HCT116 (cell line): ENCODE measurements at regions not wholly inside any gene's neighbourhood (a gene's known extent, or its start where the extent isn't known, plus 50 kb on each side); places are given as distances from the start of the nearest gene placed in this dataset.

Experiments
- ATAC-seq: fragments of 200-7000 bp; cut with Tn5 transposase; 2 replicates; pipeline ENCODE4 v1.9.1; 2020; ENCODE audit warnings: mild to moderate bottlenecking, moderate library complexity
- BruUV-seq: library from RNA; stranded (reverse); fragments of 400-500 nt; replicated peaks from 2 replicates; lab custom pipeline; 2021; lab: Mats Ljungman, UMichigan
- CTCF ChIA-PET: fragments of 300-600 bp; sonication (Branson Sonifier 250); formaldehyde crosslinking; loops from one replicate; lab custom pipeline; 2021; ENCODE audit warnings: antibody characterized with exemption; lab: Charles Lee
- POLR2A ChIA-PET: fragments of 300-600, 350-600 bp; sonication (Branson Sonifier 250); formaldehyde crosslinking; loops from one replicate; lab custom pipeline; 2021; ENCODE audit warnings: antibody characterized with exemption; lab: Charles Lee
- RAD21 ChIA-PET, 2 experiments: fragments of 300-600 bp; sonication (Branson Sonifier 250); formaldehyde crosslinking; loops; one replicate each; lab custom pipeline; 2023; ENCODE audit warnings: low total read pairs in 2 of 2; ENCODE audit not compliant: uncharacterized antibody in 2 of 2, unreplicated experiment in 2 of 2, low non-redundant PET in 1 of 2; lab: Charles Lee
- DNase-seq: peaks from one replicate; pipeline ENCODE4 v3.0.0-alpha.2; 2010; ENCODE audit warnings: low read depth, low spot score
- H2AFZ ChIP-seq: fragments of 200-600 bp; shearing (Covaris generic), sonication (generic); 2 replicates; pipeline ENCODE4 v1.6.1; 2017; ENCODE audit warnings: low read depth, mixed run types, mixed read lengths, antibody characterized with exemption, low read length; ENCODE audit not compliant: poor library complexity, severe bottlenecking
- H3K27ac ChIP-seq: 2 replicates; pipeline ENCODE4 v1.5.1; 2012; ENCODE audit warnings: low read depth, low read length
- H3K27me3 ChIP-seq: fragments of 200-600 bp; sonication (generic); 2 replicates; pipeline ENCODE4 v1.6.1; 2016; ENCODE audit warnings: mixed run types, low read length, mixed read lengths; ENCODE audit not compliant: insufficient read depth
- H3K36me3 ChIP-seq, 2 experiments: fragments of 200-500 bp in 1 of 2; fragments of 200-600 bp in 1 of 2; sonication (Bioruptor generic) in 1 of 2; sonication (generic) in 1 of 2; 2 replicates each; pipeline versions ENCODE4 v1.5.1 to v1.6.1; 2014 to 2016; ENCODE audit warnings: low read length in 2 of 2, inconsistent platforms in 1 of 2, mixed read lengths in 1 of 2, mixed run types in 1 of 2; ENCODE audit not compliant: insufficient read depth in 2 of 2, control insufficient read depth in 1 of 2
- H3K4me1 ChIP-seq, 2 experiments: fragments of 200-600 bp in 1 of 2; sonication (generic) in 1 of 2; 2 replicates each; pipeline versions ENCODE4 v1.5.1 to v1.6.1; 2012 to 2017; ENCODE audit warnings: low read length in 2 of 2, inconsistent platforms in 1 of 2, mild to moderate bottlenecking in 1 of 2, mixed read lengths in 1 of 2, mixed run types in 1 of 2, moderate library complexity in 1 of 2; ENCODE audit not compliant: insufficient read depth in 2 of 2, control insufficient read depth in 1 of 2
- H3K4me2 ChIP-seq: fragments of 200-600 bp; sonication (generic); 2 replicates; pipeline ENCODE4 v1.6.1; 2017; ENCODE audit warnings: mixed run types, low read length, mixed read lengths
- H3K4me3 ChIP-seq, 2 experiments: fragments of 200-600 bp in 1 of 2; sonication (generic) in 1 of 2; replicated peaks in 1 of 2; 2 replicates each; pipeline ENCODE4 v1.5.1; 2011 to 2016; ENCODE audit warnings: low read length in 2 of 2, control low read depth in 1 of 2, low read depth in 1 of 2, mild to moderate bottlenecking in 1 of 2, mixed read lengths in 1 of 2, mixed run types in 1 of 2
- H3K79me2 ChIP-seq: fragments of 200-600 bp; sonication (generic); 2 replicates; pipeline ENCODE4 v1.6.1; 2017; ENCODE audit warnings: mild to moderate bottlenecking, mixed run types, low read length, moderate library complexity, mixed read lengths; ENCODE audit not compliant: insufficient read depth
- H3K9ac ChIP-seq: fragments of 200-600 bp; sonication (generic); 2 replicates; pipeline ENCODE4 v1.6.1; 2016; ENCODE audit warnings: low read length, mixed read lengths
- H3K9me2 ChIP-seq: fragments of 200-600 bp; sonication (generic), shearing (Covaris generic); 2 replicates; pipeline ENCODE4 v1.6.1; 2017; ENCODE audit warnings: mixed run types, mild to moderate bottlenecking, moderate library complexity; ENCODE audit not compliant: insufficient read depth
- H3K9me3 ChIP-seq, 2 experiments: fragments of 200-500 bp in 1 of 2; fragments of 200-600 bp in 1 of 2; sonication (Bioruptor generic) in 1 of 2; sonication (generic) in 1 of 2; 2 replicates each; pipeline ENCODE4 v1.6.1; 2014 to 2017; ENCODE audit warnings: low read length in 2 of 2, mixed read lengths in 2 of 2, inconsistent platforms in 1 of 2, low read depth in 1 of 2, mild to moderate bottlenecking in 1 of 2, mixed run types in 1 of 2, moderate library complexity in 1 of 2; ENCODE audit not compliant: control insufficient read depth in 1 of 2, insufficient read depth in 1 of 2
- H4K20me1 ChIP-seq: fragments of 200-600 bp; sonication (generic), shearing (Covaris generic); 2 replicates; pipeline ENCODE4 v1.6.1; 2017; ENCODE audit warnings: mixed run types, mild to moderate bottlenecking, moderate library complexity; ENCODE audit not compliant: insufficient read depth
- CEBPB ChIP-seq: IDR thresholded peaks from 2 replicates; pipeline ENCODE4 v1.6.1; 2012; ENCODE audit warnings: low read depth
- EGR1 ChIP-seq: IDR thresholded peaks from 2 replicates; pipeline ENCODE4 v1.6.1; 2012; ENCODE audit warnings: low read depth
- EZH2 ChIP-seq: fragments of 200-600 bp; sonication (generic); IDR thresholded peaks from 2 replicates; pipeline ENCODE4 v1.6.1; 2017; ENCODE audit warnings: antibody characterized with exemption, mixed run types
- EZH2phosphoT487 ChIP-seq: fragments of 200-600 bp; IDR thresholded peaks from 2 replicates; pipeline ENCODE4 v1.6.1; 2018; ENCODE audit warnings: antibody characterized with exemption, borderline replicate concordance
- JUND ChIP-seq: IDR thresholded peaks from 2 replicates; pipeline ENCODE4 v1.6.1; 2012
- MAX ChIP-seq: IDR thresholded peaks from 2 replicates; pipeline ENCODE4 v1.6.1; 2012
- POLR2A ChIP-seq: IDR thresholded peaks from 2 replicates; pipeline ENCODE4 v1.7.0; 2011; ENCODE audit warnings: borderline replicate concordance; ENCODE audit not compliant: insufficient read depth, insufficient read length; ENCODE audit errors: extremely low read depth
- POLR2AphosphoS5 ChIP-seq: IDR thresholded peaks from 2 replicates; pipeline ENCODE4 v1.6.1; 2011; ENCODE audit warnings: mild to moderate bottlenecking, low read depth, low read length, moderate library complexity
- RAD21 ChIP-seq: IDR thresholded peaks from 2 replicates; pipeline ENCODE4 v1.6.1; 2012; ENCODE audit warnings: low read depth, mild to moderate bottlenecking
- REST ChIP-seq: IDR thresholded peaks from 2 replicates; pipeline ENCODE4 v1.6.1; 2012; ENCODE audit warnings: low read depth
- SP1 ChIP-seq: IDR thresholded peaks from 2 replicates; pipeline ENCODE4 v1.6.1; 2012; ENCODE audit warnings: low read depth
- SRF ChIP-seq: IDR thresholded peaks from 2 replicates; pipeline ENCODE4 v1.6.1; 2012; ENCODE audit warnings: low read depth
- TCF7L2 ChIP-seq: IDR thresholded peaks from 2 replicates; pipeline ENCODE4 v1.7.0; 2011; ENCODE audit warnings: borderline replicate concordance, inconsistent platforms; ENCODE audit not compliant: insufficient read depth, insufficient read length; ENCODE audit errors: extremely low read depth
- YY1 ChIP-seq: IDR thresholded peaks from 2 replicates; pipeline ENCODE4 v1.6.1; 2011; ENCODE audit warnings: low read length, low read depth, moderate library complexity, mild to moderate bottlenecking; ENCODE audit not compliant: insufficient replicate concordance; ENCODE audit errors: extremely low read depth
- ZFX ChIP-seq: fragments of 450-650 bp; IDR thresholded peaks from 2 replicates; pipeline ENCODE4 v1.6.1; 2017
- intact Hi-C: fragments of 100-400 bp; cut with micrococcal nuclease; formaldehyde crosslinking; loops from 2 replicates; pipeline ENCODE4 v1.10.0; 2022

- ChIA-PET RAD21 (no interaction called here), POLR2A (no interaction called here), CTCF (no interaction called here)
- Histone ChIP-seq H3K9me2 (no peaks in the 10 kb centered on the region), H3K27me3 (no peaks in the 10 kb centered on the region), H4K20me1 (no peaks in the 10 kb centered on the region), H3K4me1 (no peaks in the 10 kb centered on the region), H3K27ac (no peak overlapping the region), H3K79me2 (no peaks in the 10 kb centered on the region), H3K36me3 (no peaks in the 10 kb centered on the region), H3K4me2 (no peak overlapping the region), H3K4me3 (no peak overlapping the region), H3K9me3 (no peaks in the 10 kb centered on the region), H3K9ac (no peak overlapping the region), H2AFZ (no peak overlapping the region)
- TF ChIP-seq REST (no peak), CEBPB (no peak), EZH2phosphoT487 (no peak), SRF (no peak), YY1 (no peak), EZH2 (no peak), RAD21 (no peak), MAX (no peak), SP1 (no peak), ZFX (no peak), EGR1 (no peak), POLR2AphosphoS5 (no peak), TCF7L2 (no peak), JUND (no peak), POLR2A (no peak)
- intact Hi-C loops: no loop called here
- ATAC-seq: no peak
- DNase-seq: no peak
- BruUV-seq: no TSS peak
Observed at GRCh38 chr9:78424299-78424698, 127.4 kb downstream of the PSAT1 start.
